K562 (cell line): ENCODE measurements at regions not wholly inside any gene's neighbourhood (a gene's known extent, or its start where the extent isn't known, plus 50 kb on each side); places are given as distances from the start of the nearest gene placed in this dataset.

Experiments
- ATAC-seq: fragments of 200-7000 bp; cut with Tn5 transposase; 3 replicates; pipeline ENCODE4 v1.9.1; 2020; ENCODE audit warnings: moderate library complexity
- BruUV-seq: library from RNA; stranded (reverse); fragments of 400-500 nt; replicated peaks from 2 replicates; lab custom pipeline; 2021; lab: Mats Ljungman, UMichigan
- CTCF ChIA-PET: fragments of 300-600 bp; formaldehyde crosslinking; extraction: SDS; loops from one replicate; lab custom pipeline; 2021; ENCODE audit warnings: low intra/inter-chr PET ratio; lab: Yijun Ruan, JAX
- POLR2A ChIA-PET: fragments of 300-600, 350-650 bp; sonication (Branson Sonifier 250); formaldehyde crosslinking; extraction: SDS; loops from one replicate; lab custom pipeline; 2021; ENCODE audit warnings: antibody characterized with exemption, inconsistent platforms; lab: Yijun Ruan, JAX
- DNase-seq, 4 experiments: peaks; one replicate each; pipeline versions ENCODE4 v3.0.0 to v3.0.0-alpha.2; 2011 to 2018; ENCODE audit warnings: low spot score in 3 of 4, mixed read lengths in 3 of 4; ENCODE audit errors: extremely low read depth in 1 of 4
- FAIRE-seq: peaks from 2 replicates; lab custom pipeline; 2011; peaks lifted over from hg19 to GRCh38; lab: Jason Lieb, UNC
- H2AFZ ChIP-seq: 2 replicates; pipeline ENCODE4 v1.6.0; 2011; ENCODE audit warnings: low read depth, low read length, control low read depth, inconsistent platforms
- H3K27ac ChIP-seq: fragments of 200-600 bp; 3 replicates; pipeline ENCODE4 v1.8.0; 2011; ENCODE audit warnings: low read depth, mild to moderate bottlenecking, control low read depth, inconsistent platforms, low read length, moderate library complexity, mixed read lengths; ENCODE audit errors: extremely low read depth
- H3K27me3 ChIP-seq, 2 experiments: fragments of 300-600 bp in 1 of 2; 2 replicates in 1 of 2; 3 replicates in 1 of 2; pipeline versions ENCODE4 v1.6.0 to v1.8.0; 2011; ENCODE audit warnings: inconsistent platforms in 2 of 2, low read length in 2 of 2, mild to moderate bottlenecking in 1 of 2, mixed read lengths in 1 of 2, moderate library complexity in 1 of 2; ENCODE audit not compliant: control insufficient read depth in 2 of 2, insufficient read depth in 2 of 2
- H3K36me3 ChIP-seq: fragments of 300-600 bp; 3 replicates; pipeline ENCODE4 v1.8.0; 2011; ENCODE audit warnings: mild to moderate bottlenecking, low read length, inconsistent platforms; ENCODE audit not compliant: control insufficient read depth, insufficient read depth
- H3K4me1 ChIP-seq, 2 experiments: fragments of 200-600 bp in 1 of 2; replicated peaks in 1 of 2; 2 replicates in 1 of 2; 3 replicates in 1 of 2; pipeline versions ENCODE4 v1.5.1 to v1.8.0; 2011; ENCODE audit warnings: inconsistent platforms in 2 of 2, low read length in 2 of 2, mild to moderate bottlenecking in 1 of 2, mixed read lengths in 1 of 2, moderate library complexity in 1 of 2; ENCODE audit not compliant: control insufficient read depth in 2 of 2, insufficient read depth in 2 of 2
- H3K4me2 ChIP-seq: 2 replicates; pipeline ENCODE4 v1.6.1; 2011; ENCODE audit warnings: low read length, control low read depth, inconsistent platforms, mixed read lengths; ENCODE audit not compliant: insufficient read depth
- H3K4me3 ChIP-seq: fragments of 200-600 bp; sonication (generic), shearing (Covaris generic); 2 replicates; pipeline ENCODE4 v1.5.1; 2016; ENCODE audit warnings: control low read depth, inconsistent platforms
- H3K79me2 ChIP-seq: fragments of 200-600 bp; 3 replicates; pipeline ENCODE4 v1.8.0; 2011; ENCODE audit warnings: low read length, inconsistent platforms; ENCODE audit not compliant: control insufficient read depth, insufficient read depth
- H3K9ac ChIP-seq, 2 experiments: 2 replicates each; pipeline versions ENCODE4 v1.6.0 to v1.6.1; 2011; ENCODE audit warnings: low read depth in 2 of 2, low read length in 2 of 2, control low read depth in 1 of 2, inconsistent platforms in 1 of 2, mild to moderate bottlenecking in 1 of 2, mixed read lengths in 1 of 2; ENCODE audit not compliant: insufficient read depth in 1 of 2
- H3K9me1 ChIP-seq: one replicate; pipeline ENCODE4 v1.6.0; 2011; ENCODE audit warnings: inconsistent platforms, mild to moderate bottlenecking, low read length, moderate library complexity; ENCODE audit not compliant: control insufficient read depth, insufficient read depth
- H3K9me3 ChIP-seq: replicated peaks from 2 replicates; pipeline ENCODE4 v1.5.1; 2011; ENCODE audit warnings: low read depth, low read length, inconsistent platforms; ENCODE audit not compliant: control insufficient read depth, insufficient read depth
- H4K20me1 ChIP-seq: replicated peaks from 2 replicates; pipeline ENCODE4 v1.6.1; 2011; ENCODE audit warnings: low read length, inconsistent platforms, mixed read lengths; ENCODE audit not compliant: control insufficient read depth, insufficient read depth
- DACH1 ChIP-seq: fragments of 450-650 bp; IDR thresholded peaks from 2 replicates; pipeline ENCODE4 v1.6.1; 2018; ENCODE audit not compliant: partially characterized antibody
- HES1 ChIP-seq: fragments of 450-650 bp; IDR thresholded peaks from 2 replicates; pipeline ENCODE4 v1.6.1; 2016; ENCODE audit warnings: low read depth, mild to moderate bottlenecking, moderate library complexity
- HNRNPUL1 ChIP-seq: fragments of 200-400 bp; formaldehyde crosslinking; IDR thresholded peaks from 2 replicates; pipeline ENCODE4 v1.6.1; 2017; ENCODE audit warnings: low read length
- TAF7 ChIP-seq: fragments of 450-650 bp; IDR thresholded peaks from 2 replicates; pipeline ENCODE4 v1.6.1; 2016; ENCODE audit warnings: missing genetic modification characterization, missing compliant biosample characterization
- THAP12 ChIP-seq: fragments of 250-450 bp; sonication (Bioruptor Pico); IDR thresholded peaks from 2 replicates; pipeline ENCODE4 v1.9.0; 2021; ENCODE audit warnings: mild to moderate bottlenecking, inconsistent platforms
- WGBS: fragments of 100-300 bp; shearing (Covaris generic); methylation state at CpG from one replicate; pipeline ENCODE4 v1.1.6; 2016; ENCODE audit warnings: low coverage, mixed read lengths; ENCODE audit not compliant: insufficient coverage; ENCODE audit errors: missing lambda C conversion rate; 5-methylcytosine and 5-hydroxymethylcytosine counted together
- in situ Hi-C: fragments of 300-500 bp; cut with MboI; formaldehyde crosslinking; loops from 4 replicates; pipeline ENCODE4 v1.15.0; 2018; ENCODE audit warnings: inconsistent platforms, mixed read lengths
- intact Hi-C: fragments of 100-400 bp; cut with micrococcal nuclease; formaldehyde crosslinking; loops from 2 replicates; pipeline ENCODE4 v1.14.2; 2022

- H2AFZ ChIP-seq, result no peak overlapping the region
- no peak overlapping the region for H3K9ac ChIP-seq
- ChIA-PET CTCF (no interaction called here), POLR2A (no interaction called here)
- no peaks in the 10 kb centered on the region for H3K79me2 ChIP-seq
- no peak for TF ChIP-seq HNRNPUL1
- no peak for TF ChIP-seq TAF7 (tag)
- TF ChIP-seq DACH1, result no peak
- no peak for TF ChIP-seq HES1
- TF ChIP-seq THAP12 (CRISPR knock-in tag), result no peak
- H4K20me1 ChIP-seq, result no peaks in the 10 kb centered on the region
- H3K9me1 ChIP-seq, result no peaks in the 10 kb centered on the region
- FAIRE-seq, result no peak
- no TSS peak for BruUV-seq
- no peak for DNase-seq
- H3K27ac ChIP-seq, result no peak overlapping the region
- H3K9me3 ChIP-seq, result no peaks in the 10 kb centered on the region
- H3K36me3 ChIP-seq, result no peaks in the 10 kb centered on the region
- ATAC-seq, result no peak
- H3K4me1 ChIP-seq, result no peaks in the 10 kb centered on the region
- no peaks in the 10 kb centered on the region for H3K27me3 ChIP-seq
- 0% methylated on average over 2 of the region's 2 CpGs for WGBS
- H3K4me2 ChIP-seq, result no peak overlapping the region
- no peak overlapping the region for H3K4me3 ChIP-seq
- in situ Hi-C loops (no loop called here), intact Hi-C loops (no loop called here)
Measured at GRCh38 chr3:104596551-104596950, 770.2 kb upstream of the ALCAM start.
